ENCODE measurements at regions not wholly inside any gene's neighbourhood (a gene's known extent, or its start where the extent isn't known, plus 50 kb on each side); places are given as distances from the start of the nearest gene placed in this dataset.

- H3K4me1 ChIP-seq: no peaks in the 10 kb centered on the region
- H3K36me3 ChIP-seq: no peaks in the 10 kb centered on the region
- no peak overlapping the region for H3K27ac ChIP-seq
- no peak for DNase-seq (ENCODE audit: low spot score)
- H3K4me2 ChIP-seq: no peak overlapping the region
- H3K9me3 ChIP-seq (ENCODE audit: low read depth): peaks cover 11% of the 10 kb centered on the region
- no peaks in the 10 kb centered on the region for H3F3A ChIP-seq (ENCODE audit: low read depth)
- no peaks in the 10 kb centered on the region for H3K27me3 ChIP-seq
- no peak overlapping the region for H3K4me3 ChIP-seq
- no peaks in the 10 kb centered on the region for H3K79me2 ChIP-seq (ENCODE audit: low read depth)
- Mint-ChIP-seq H3K4me1 (no peaks in the 10 kb centered on the region), H3K27ac (no peak overlapping the region), H3K4me3 (no peak overlapping the region), H3K9me3 (no peaks in the 10 kb centered on the region), H3K36me3 (no peaks in the 10 kb centered on the region), H3K27me3 (ENCODE audit: insufficient read depth, low read depth) (no peaks in the 10 kb centered on the region)
- H4K20me1 ChIP-seq (ENCODE audit: low read depth): no peaks in the 10 kb centered on the region
- TF ChIP-seq EZH2 (IDR thresholded peaks at IDR 0.05) (no peak), EZH2phosphoT487 (IDR thresholded peaks at IDR 0.05) (no peak), CTCF (IDR thresholded peaks at IDR 0.05) (no peak)
- H3K9ac ChIP-seq: no peak overlapping the region
- no peak overlapping the region for H2AFZ ChIP-seq (replicated peaks)
Observed at GRCh38 chr2:13791019-13791547, 841.4 kb upstream of the LRATD1 start.

- Mint-ChIP-seq H3K9me3 (no peaks in the 10 kb centered on the region), H3K27ac (no peak overlapping the region), H3K36me3 (no peaks in the 10 kb centered on the region), H3K4me3 (no peak overlapping the region), H3K4me1 (peaks cover 5% of the 10 kb centered on the region), H3K27me3 (ENCODE audit: insufficient read depth, low read depth) (no peaks in the 10 kb centered on the region)
- Histone ChIP-seq H3K9ac (no peak overlapping the region), H3F3A (ENCODE audit: low read depth) (no peaks in the 10 kb centered on the region), H3K36me3 (no peaks in the 10 kb centered on the region), H3K27ac (no peak overlapping the region), H4K20me1 (ENCODE audit: low read depth) (no peaks in the 10 kb centered on the region), H3K27me3 (no peaks in the 10 kb centered on the region), H2AFZ (replicated peaks) (no peak overlapping the region), H3K4me3 (no peak overlapping the region), H3K4me2 (no peak overlapping the region), H3K79me2 (ENCODE audit: low read depth) (no peaks in the 10 kb centered on the region), H3K4me1 (no peaks in the 10 kb centered on the region), H3K9me3 (ENCODE audit: low read depth) (no peaks in the 10 kb centered on the region)
- no peak for TF ChIP-seq EZH2 (IDR thresholded peaks at IDR 0.05)
- no peak for TF ChIP-seq EZH2phosphoT487 (IDR thresholded peaks at IDR 0.05)
- no peak for TF ChIP-seq CTCF (IDR thresholded peaks at IDR 0.05)
- no peak for DNase-seq (ENCODE audit: low spot score)
Observed at GRCh38 chr2:13806539-13806938, 826.0 kb upstream of the LRATD1 start.

GRCh38 chr2:13813236-13813635, 819.3 kb upstream of the LRATD1 start:
- H3K36me3 Mint-ChIP-seq: no peaks in the 10 kb centered on the region
- Histone ChIP-seq H3K4me1 (no peaks in the 10 kb centered on the region), H3K4me2 (no peak overlapping the region), H3F3A (ENCODE audit: low read depth) (no peaks in the 10 kb centered on the region), H3K9me3 (ENCODE audit: low read depth) (peaks cover 3% of the 10 kb centered on the region), H3K9ac (no peak overlapping the region), H3K36me3 (no peaks in the 10 kb centered on the region), H4K20me1 (ENCODE audit: low read depth) (no peaks in the 10 kb centered on the region), H3K27ac (no peak overlapping the region), H3K4me3 (no peak overlapping the region), H3K27me3 (no peaks in the 10 kb centered on the region), H2AFZ (replicated peaks) (no peak overlapping the region), H3K79me2 (ENCODE audit: low read depth) (no peaks in the 10 kb centered on the region)
- H3K4me3 Mint-ChIP-seq: no peak overlapping the region
- DNase-seq (ENCODE audit: low spot score): no peak
- TF ChIP-seq EZH2phosphoT487 (IDR thresholded peaks at IDR 0.05) (no peak), CTCF (IDR thresholded peaks at IDR 0.05) (no peak), EZH2 (IDR thresholded peaks at IDR 0.05) (no peak)
- no peaks in the 10 kb centered on the region for H3K27me3 Mint-ChIP-seq (ENCODE audit: insufficient read depth, low read depth)
- no peaks in the 10 kb centered on the region for H3K4me1 Mint-ChIP-seq
- H3K27ac Mint-ChIP-seq: no peak overlapping the region
- no peaks in the 10 kb centered on the region for H3K9me3 Mint-ChIP-seq
